OCI-LY7 (cell line): ENCODE measurements at regions not wholly inside any gene's neighbourhood (a gene's known extent, or its start where the extent isn't known, plus 50 kb on each side); places are given as distances from the start of the nearest gene placed in this dataset.

Experiments
- EZH2phosphoT487 ChIP-seq: fragments of 200-600 bp; sonication (generic); IDR thresholded peaks from 2 replicates; pipeline ENCODE4 v1.6.1; 2018; ENCODE audit warnings: low read depth, borderline replicate concordance, mild to moderate bottlenecking, mixed run types, antibody characterized with exemption, low read length, moderate library complexity, mixed read lengths
- TF ChIP-seq, protein P1 (sequence below): fragments of 200-600 bp; sonication (generic); conservative IDR thresholded peaks from 2 replicates; pipeline ENCODE4 v1.5.1; 2014; ENCODE audit warnings: mild to moderate bottlenecking, antibody characterized with exemption, low read length, moderate library complexity, mixed read lengths

DNA sequence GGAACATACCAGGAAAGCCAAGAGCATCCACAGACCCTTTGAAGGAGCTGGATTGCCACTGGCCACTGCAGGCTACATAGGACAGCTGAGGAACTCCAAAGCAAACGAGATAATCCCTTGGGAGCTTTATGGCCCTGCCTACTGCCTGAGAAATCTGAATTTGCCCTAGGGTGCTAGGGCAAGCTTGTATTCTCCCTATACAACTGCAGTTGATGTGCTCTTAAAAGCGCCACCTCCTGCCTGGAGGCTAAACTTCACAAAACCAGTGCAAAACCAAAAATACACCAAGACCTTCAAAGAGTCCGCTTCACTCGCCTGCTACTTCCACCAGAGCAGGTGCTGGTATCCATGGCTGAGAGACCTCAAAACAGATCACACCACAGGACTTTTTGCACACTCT, 99.6 kb upstream of the KRR1 start:
- TF ChIP-seq, protein P1, sequence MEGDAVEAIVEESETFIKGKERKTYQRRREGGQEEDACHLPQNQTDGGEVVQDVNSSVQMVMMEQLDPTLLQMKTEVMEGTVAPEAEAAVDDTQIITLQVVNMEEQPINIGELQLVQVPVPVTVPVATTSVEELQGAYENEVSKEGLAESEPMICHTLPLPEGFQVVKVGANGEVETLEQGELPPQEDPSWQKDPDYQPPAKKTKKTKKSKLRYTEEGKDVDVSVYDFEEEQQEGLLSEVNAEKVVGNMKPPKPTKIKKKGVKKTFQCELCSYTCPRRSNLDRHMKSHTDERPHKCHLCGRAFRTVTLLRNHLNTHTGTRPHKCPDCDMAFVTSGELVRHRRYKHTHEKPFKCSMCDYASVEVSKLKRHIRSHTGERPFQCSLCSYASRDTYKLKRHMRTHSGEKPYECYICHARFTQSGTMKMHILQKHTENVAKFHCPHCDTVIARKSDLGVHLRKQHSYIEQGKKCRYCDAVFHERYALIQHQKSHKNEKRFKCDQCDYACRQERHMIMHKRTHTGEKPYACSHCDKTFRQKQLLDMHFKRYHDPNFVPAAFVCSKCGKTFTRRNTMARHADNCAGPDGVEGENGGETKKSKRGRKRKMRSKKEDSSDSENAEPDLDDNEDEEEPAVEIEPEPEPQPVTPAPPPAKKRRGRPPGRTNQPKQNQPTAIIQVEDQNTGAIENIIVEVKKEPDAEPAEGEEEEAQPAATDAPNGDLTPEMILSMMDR, result peak; percentile 54
- no peak for TF ChIP-seq EZH2phosphoT487
